NCI-H2107 (cell line): ENCODE measurements at regions not wholly inside any gene's neighbourhood (a gene's known extent, or its start where the extent isn't known, plus 50 kb on each side); places are given as distances from the start of the nearest gene placed in this dataset.
"Not testable (repeated sequence)": the region's sequence is repeated elsewhere in the genome, so short reads cannot be mapped to it uniquely, and the experiment has no call there.

Experiments
- DNase-seq: peaks from one replicate; lab custom pipeline; 2025; lab: John Stamatoyannopoulos, UW

DNA sequence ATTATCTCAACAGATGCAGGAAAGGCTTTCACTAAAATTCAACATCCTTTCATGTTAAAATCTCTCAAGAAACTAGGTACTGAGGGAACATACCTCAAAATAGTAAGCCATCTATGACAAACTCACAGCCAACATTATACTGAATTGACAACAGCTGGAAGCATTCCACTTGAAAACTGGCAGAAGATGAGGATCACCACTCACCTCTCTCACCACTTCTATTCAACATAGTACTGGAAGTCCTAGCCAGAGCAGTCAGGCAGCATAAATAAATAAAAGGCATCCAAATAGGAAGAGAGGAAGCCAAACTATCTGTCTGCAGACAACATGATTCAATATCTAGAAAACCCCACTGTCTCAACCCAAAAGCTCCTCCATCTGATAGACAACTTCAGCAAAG, 203.6 kb upstream of the GRAMD2B start:
- no peak for DNase-seq

DNA sequence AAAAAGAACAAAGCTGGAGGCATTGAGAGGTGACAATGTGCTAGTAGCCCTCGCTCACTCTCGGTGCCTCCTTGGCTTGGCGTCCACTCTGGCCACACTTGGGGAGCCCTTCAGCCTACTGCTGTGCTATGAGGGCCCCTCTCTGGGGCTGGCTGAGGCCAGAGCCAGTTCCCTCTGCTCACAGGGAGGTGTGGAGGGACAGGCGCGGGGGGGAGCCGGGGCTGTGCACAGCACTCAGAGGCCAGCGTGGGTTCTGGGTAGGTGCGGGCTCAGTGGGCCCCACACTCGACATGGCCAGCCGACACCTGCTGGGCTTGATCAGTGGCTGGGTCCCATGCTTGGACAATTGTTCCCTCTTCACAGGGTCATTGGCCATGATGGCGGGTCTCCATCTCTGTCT, 202.5 kb upstream of the GRAMD2B start:
- DNase-seq, result no peak

DNA sequence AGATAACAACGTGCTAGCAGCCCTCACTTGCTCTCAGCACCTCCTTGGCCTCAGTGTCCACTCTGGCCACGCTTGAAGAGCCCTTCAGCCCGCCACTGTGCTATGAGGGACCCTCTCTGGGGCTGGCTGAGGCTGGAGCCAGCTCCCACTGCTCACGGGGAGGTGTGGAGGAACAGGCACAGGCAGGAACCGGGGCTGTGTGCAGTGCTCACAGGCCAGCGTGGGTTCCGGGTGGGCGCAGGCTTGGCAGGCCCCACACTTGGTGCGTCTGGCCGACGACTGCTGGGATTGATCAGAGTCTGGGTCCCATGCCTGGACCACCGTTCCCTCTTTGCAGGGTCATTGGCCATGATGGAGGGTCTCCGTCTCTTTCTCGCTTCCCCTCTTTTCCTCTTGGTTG, 194.3 kb upstream of the GRAMD2B start:
- no peak for DNase-seq

DNA sequence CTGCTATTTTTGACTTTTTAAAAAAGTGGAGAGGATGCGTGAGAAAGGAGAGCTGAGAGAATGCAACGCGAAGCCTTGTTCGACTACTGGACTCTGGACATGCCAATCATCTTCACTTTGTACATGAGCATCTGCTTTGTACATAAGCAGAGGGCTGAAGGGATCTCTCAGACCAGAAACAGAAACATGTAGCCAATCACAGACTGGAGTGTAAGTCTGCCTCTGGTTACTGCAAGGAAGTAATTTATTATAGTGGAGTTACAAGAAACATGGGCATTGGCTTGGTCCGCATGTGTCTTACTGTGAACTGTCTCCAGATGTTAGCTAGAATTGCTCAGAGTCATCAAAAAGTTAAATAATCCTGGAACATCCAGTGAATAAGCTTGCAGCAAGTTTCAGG, 190.0 kb upstream of the GRAMD2B start:
- DNase-seq, result no peak

DNA sequence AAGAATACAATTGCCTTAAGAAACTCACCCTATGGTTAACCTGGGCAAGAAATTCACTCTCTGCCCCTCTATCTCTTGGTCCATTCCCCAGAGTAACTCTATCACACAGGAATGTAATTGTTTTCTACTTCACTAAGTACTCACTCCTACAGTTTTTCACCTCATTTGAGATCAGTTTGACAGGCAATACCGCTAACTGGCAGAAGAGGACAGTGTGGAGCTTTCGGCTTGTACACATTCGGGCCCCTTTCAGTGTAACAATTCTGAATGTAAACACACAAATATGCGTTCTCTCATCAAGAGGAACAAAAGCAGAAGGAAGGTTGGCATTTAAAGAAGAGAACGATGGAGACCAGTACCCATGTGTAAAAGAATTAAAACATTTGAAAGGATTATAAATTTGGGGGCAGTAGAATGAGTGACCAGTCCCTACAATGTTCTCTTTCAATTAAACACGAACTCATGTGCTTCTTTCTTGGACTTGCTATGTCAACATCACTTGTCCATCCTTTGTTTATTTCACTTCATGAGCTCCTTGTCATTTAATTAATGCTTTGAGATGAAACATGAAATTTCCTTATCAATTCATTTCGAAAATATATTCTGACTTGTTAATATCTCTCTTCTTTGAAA, 188.5 kb upstream of the GRAMD2B start:
- DNase-seq, result no peak

DNA sequence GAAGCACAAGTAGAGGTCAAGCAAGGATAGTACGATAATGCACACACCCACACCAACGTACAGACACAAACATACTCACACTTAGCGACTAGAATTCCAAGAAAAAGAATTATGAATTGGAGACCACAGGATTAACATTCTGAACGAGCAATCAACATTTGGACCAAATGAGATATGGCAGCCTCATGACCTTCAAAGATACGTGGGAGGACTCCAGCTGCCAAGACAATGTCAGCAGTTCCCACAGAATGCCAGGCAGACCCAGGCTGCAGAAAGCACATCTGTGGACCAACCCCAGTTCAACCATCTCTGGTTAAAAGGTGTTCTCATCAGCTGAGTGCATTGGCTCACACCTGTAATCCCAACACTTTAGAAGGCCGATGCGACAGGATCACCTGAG, 187.6 kb upstream of the GRAMD2B start:
- DNase-seq, result no peak

DNA sequence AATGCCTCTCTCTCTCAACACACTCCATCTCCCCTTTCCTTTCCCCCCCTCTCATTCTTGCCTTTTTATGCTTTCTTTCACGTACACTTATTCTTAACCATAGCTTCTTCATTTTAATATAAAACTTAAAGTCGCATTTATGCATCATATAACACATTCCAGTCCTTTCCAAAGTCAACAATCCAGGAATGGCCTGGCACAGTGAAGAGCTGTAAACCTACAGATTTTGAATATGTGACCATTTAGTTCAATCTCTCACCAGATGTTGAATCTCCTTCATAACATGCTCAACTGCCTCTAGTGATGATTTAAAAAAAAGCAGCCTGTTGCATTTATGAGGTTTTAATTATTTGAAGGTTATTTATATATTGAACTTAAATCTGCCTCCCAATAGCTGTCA, 186.2 kb upstream of the GRAMD2B start:
- DNase-seq, result no peak

DNA sequence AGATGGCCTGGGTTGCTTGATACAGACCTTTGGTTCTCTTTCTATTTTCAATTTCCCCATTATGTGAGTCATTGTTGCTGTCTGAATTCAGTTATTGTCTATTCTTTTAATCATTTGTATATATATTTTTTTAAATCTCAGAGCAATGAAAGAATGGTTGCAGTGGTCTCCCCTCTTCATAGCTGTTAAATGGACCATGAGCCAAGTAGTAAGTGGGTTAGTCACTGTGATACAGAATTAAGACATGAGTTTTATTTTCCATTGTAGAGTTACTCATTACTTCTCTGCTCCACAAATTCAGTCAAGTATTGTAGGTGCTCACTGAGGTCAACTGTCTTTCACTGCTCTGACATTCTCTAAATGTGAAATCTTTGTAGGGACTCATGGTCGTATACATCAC, 174.6 kb upstream of the GRAMD2B start:
- DNase-seq, result no peak

DNA sequence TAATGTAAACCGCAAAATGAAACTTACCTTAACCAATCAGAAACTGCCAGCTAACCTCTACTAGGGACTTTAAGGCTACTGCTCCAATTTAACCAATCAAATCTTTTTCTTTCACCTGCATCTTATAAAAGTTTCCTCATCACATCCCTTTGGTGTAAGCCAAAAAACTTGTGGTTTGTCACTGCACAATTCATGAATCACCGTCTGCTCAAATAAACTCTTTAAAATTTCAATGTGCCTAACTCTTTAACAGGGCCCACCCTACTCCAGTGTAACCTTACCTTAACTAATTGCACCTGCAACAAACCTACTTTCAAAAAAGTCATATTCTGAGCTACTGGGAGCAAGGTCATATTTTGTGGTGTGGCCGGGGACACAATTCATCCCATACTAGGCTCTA, 172.2 kb upstream of the GRAMD2B start:
- no peak for DNase-seq

DNA sequence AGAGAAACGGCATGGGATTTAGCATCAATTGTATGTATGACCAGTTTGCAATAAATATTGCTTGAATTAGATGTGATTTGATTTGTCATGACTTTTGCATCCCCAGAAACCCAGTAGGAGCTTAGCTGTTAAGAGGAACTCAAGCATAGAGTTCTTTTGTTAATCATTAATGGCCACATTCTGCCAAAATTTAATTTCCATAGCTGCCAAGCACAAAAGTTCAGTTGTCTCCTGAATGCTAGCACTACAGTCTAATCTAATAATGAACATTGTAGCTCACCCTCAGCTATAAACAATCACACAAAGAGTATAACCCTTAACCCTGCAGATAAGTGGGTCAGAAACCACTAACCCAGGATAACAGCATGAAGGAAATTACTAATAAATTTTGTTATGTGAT, 169.8 kb upstream of the GRAMD2B start:
- DNase-seq, result no peak

DNA sequence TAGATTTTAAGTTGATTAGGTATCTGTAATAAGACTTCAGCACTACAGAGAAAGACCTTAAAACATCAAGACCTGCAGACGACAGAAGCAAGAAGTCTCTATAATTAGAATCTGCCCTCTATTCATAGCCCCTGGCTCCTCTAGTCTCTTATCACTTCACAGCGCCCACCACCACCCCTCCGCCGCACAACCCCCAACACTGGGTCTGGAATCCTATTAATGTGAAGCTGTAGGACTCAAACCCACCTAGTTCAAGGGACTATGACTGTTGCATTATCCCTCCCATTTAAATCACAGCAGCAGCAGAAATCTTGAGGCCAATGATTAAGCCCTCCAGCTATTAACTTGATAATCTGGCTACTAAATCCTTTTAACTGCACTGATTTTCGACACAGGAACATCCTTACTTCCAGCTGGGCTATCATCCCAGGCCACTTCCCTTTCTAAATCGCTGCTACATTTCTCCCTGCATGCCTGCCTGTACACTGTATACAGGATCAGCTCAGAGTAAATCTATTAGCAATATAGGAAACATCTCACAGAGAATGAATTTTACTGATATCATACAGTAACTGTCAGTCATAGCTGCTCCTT, 159.5 kb upstream of the GRAMD2B start:
- DNase-seq, result no peak

DNA sequence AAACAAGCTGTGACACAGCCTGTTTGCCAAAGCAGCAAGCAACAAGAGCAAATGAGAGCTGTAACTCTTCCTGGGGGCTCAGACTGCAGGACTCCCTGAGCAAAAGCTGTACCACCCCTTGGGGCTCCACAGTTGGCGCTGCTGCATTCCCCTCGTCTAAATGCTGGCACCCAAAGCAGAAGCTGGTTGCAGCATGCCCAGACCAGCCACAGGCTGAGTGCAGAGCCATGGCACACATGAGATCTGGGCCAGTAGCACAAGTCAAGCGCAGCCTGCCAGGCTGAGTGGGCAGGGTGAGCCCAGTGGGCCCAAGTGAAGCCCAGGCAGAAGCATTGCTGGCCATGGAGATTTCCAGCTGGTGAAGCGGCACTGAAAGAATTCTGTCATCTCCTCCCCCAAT, 157.3 kb upstream of the GRAMD2B start:
- no peak for DNase-seq

DNA sequence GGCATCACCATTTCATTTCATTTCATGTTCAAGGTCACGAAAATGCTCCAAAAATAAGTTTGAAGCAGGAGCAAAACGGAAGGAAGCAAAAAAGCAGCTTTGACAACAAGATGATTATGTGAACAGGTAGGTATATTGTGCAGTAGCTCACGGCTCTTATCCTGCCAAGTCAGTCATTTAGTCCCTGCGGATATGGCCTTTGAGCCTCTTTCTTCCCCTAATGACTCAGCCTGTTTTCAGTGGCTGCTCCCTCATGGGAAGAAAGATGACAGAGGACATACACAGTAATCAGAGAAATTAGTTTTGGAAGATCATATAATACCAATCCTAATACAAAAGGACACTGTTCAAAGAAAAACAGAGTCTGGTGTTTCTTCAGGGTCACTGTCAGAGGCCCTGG, 155.8 kb upstream of the GRAMD2B start:
- DNase-seq, result no peak

DNA sequence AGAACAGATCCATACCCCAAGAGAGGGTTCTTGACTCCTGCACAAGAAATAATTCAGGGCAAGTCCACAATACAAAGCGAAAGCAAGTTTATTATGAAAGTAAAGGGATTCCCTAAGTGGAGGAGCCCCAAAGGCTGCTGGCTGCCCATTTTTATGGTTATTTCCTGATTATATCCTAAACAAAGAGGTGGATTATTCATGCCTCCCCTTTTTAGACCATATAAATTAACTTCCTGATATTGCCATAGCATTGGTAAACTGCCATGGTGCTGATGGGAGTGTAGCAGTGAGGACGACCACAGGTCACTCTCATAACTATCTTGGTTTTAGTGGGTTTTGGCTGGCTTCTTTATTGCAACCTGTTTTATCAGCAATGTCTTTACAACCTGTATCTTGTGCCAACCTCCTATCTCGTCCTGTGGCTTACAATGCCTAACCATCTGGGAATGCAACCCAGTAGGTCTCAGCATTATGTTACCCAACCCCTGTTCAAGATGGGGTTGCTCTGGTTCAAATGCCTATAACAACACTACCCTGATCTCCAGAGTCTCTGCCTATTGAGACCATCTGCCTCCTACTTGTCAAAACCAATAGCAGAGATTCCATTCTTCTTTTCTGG, 154.4 kb upstream of the GRAMD2B start:
- DNase-seq, result no peak

DNA sequence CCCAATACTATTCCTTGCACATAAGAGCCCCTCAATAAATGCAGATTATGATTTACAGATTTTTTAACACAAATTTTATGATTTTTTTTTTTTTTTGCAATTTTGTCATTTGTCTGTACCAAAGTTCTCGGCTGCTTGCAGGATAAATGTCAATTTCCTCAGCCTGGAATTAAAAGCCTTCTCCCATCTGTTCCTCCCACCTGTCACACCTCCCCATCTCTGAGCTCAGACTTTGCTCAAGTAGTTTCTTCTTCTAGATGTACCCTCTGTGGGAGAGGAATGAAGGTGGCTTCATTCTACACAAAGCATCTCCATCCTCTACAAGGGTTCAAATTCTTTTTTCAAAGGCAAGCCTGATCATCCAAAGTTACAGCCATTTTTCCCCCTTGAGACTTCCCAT, 153.7 kb upstream of the GRAMD2B start:
- no peak for DNase-seq

DNA sequence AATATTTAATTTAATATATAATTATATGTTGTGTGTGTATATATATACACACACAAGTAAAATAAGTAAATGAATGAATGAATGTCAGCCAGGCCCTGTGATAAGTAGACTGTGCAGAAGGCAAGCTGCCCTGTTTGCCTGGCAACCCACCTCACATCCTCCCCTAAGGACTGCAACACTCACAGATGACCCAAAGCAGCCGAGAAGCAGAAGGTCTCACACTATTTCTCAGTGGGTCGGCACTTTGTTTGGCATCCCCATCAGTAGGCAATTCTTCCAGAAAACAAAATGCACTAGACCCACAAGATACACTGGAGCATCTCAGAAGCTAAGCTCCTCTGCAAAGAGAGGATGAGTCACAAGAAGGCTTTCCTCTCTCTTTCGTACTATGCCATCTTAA, 152.1 kb upstream of the GRAMD2B start:
- DNase-seq, result no peak

DNA sequence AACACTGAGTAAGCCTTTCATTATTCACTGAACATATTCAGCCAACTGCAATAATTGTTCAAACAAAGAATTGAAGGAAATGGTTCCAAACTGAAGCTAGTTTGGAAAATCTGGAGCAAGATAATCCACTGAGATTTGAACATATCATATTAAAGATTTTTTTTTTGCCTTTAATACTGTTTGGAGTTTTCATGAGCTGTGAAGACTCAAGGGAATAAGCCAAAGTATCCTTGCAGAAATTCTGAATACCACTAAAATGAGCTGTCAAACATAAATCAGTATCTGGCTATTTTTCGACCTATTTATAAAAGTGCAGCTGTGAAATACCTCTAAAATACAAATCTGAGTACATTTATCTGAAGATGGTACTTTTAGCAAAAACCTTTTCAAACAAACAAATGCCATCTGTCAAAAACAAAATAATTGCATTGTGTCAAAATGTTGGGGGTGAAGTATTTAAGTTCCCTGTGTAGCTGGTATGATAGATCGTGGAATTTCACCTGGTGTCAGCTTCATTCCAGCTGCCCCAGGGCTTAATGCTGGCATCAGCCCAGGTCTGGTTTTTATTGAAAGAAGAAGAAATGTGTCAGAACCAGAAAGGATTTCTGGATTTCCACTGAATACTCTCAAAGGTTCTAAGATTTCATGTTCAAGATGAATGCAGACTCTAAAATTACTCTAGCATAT, 149.0 kb upstream of the GRAMD2B start:
- no peak for DNase-seq

DNA sequence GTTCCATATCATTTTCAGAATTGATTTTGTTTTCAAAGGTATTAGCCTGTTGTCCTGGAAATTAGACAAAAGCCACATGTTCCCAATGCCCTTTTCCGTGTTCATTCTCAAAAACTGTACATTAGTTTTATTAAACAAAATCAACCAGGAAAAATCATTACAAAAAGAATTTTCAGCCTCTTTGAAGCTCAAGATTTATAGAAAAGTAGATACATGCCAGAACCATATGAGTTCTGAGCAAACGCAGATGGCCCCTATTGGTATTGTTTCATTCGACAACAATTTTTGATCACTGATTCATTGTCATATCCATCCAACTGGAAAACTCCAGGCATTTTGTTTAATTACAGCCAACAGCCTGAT, 148.5 kb upstream of the GRAMD2B start:
- no peak for DNase-seq

DNA sequence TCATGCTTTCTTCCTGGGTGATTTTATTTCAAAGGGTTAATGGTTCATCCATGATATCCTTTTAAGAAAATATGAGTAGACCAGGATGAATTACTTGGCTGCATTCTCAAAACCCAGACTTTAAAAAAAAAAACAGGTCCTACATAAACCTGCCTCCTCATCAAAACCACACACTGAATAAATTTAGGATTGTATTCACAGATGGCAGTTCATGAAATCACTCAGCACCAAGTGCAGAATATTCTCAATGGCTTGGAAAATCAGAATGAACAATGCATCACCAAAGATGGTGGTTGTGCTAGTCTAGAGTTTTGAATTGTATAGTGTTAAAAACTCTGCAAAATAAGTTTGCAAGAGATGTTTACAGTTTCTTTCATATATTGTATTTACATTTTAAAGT, 145.4 kb upstream of the GRAMD2B start:
- no peak for DNase-seq

DNA sequence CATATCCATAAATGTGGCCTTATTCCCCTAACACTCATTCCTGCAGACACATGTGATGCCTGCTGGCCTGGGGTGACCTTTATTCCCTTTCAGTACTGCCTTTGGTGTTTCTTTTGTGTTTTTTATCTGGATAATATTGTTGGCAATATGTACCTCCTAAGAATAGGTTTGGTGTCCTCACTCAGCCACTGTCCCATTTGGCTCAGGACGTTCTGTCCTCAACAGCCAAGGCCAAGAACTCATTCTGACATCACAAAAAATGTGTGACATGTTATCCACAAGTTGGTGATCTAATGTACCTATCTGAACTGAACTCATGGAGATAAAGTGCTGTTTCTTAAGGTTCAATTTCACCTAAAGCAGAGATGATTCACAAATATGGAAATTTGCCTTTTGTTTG, 142.9 kb upstream of the GRAMD2B start:
- no peak for DNase-seq

DNA sequence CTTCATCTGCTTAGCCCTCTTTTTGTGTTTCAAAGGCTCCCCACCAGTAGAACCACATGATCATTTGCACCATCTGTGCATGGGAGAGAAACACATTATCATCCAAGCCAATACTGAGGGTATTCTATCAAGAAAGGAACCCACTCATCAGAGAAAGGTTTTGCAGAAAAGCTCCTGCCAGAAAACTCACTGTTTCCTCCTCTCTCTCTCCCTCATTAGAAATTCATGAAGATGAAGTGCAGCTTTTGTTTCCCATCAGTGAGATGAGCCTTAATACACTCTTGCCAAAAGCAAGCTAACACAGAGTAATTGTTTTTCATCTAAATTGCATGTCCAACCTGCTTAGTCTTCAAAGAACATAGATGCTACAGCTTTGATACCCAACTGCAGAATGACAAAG, 142.4 kb upstream of the GRAMD2B start:
- no peak for DNase-seq

DNA sequence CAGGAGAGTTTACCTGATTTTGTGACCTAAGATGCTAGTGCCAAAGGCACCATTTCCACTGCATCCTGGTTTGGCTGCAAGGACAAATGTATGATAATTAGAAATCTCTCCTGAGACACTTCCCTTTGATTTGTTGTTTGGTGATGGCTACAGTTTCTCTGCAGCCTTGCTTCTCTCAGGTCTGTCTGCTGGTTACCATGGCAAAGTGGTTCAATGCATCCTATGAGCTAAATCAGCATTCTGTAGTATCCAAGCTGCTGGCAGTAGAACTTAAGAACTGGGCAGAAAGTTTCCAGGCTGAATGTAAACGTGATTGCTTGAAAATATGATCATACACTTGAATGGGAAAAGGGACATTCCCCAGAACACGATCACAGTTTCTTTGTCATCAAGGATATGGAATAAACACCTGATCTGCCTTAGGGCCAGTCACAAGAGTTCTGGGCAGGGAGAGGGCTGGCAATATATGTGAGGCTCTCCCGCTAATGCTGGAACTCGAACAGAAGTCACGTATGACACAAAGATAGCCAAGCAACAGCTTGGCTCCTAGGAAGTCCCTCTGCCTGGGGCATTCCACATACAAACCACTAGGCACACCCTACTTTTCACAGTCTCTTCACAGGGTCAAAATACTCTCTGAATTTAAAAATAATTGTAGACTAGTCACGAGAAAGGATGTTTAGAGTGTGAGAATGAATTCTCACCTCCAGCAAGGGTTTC, 138.1 kb upstream of the GRAMD2B start:
- DNase-seq, result no peak

DNA sequence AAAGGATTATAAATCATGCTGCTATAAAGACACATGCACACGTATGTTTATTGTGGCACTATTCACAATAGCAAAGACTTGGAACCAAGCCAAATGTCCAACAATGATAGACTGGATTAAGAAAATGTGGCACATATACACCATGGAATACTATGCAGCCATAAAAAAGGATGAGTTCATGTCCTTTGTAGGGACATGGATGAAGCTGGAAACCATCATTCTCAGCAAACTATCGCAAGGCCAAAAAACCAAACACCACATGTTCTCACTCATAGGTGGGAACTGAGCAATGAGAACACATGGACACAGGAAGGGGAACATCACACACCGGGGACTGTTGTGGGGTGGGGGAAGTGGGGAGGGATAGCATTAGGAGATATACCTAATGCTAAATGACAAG, 127.1 kb upstream of the GRAMD2B start:
- DNase-seq, result not testable (repeated sequence)
